Uterus (tissue), 3 donors: ENCODE measurements at regions not wholly inside any gene's neighbourhood (a gene's known extent, or its start where the extent isn't known, plus 50 kb on each side); places are given as distances from the start of the nearest gene placed in this dataset.

Source experiments
- DNase-seq, 2 donors: peaks; one replicate each; pipeline ENCODE4 v3.0.0-alpha.2; 2019 to 2020
- H3K27ac ChIP-seq, 2 donors: fragments of 200-600 bp; sonication (generic); 1 replicate in 1 of 2; 2 replicates in 1 of 2; pipeline ENCODE4 v1.5.1; 2016 to 2018
- H3K27me3 ChIP-seq, 2 donors: fragments of 200-600 bp; sonication (generic); one replicate each; pipeline ENCODE4 v1.5.1; 2018 to 2019; ENCODE audit warnings: control low read depth in 1 of 2
- H3K36me3 ChIP-seq, 2 donors: fragments of 200-600 bp; sonication (generic); one replicate each; pipeline ENCODE4 v1.5.1; 2019; ENCODE audit warnings: control low read depth in 1 of 2
- H3K4me1 ChIP-seq, 2 donors: fragments of 200-600 bp; sonication (generic); one replicate each; pipeline ENCODE4 v1.5.1; 2018 to 2019; ENCODE audit warnings: control low read depth in 1 of 2
- H3K4me3 ChIP-seq, 2 donors: fragments of 200-600 bp; sonication (generic); 1 replicate in 1 of 2; 2 replicates in 1 of 2; pipeline ENCODE4 v1.5.1; 2018 to 2019; ENCODE audit warnings: mild to moderate bottlenecking in 1 of 2
- H3K9me3 ChIP-seq, 2 donors: fragments of 200-600 bp; sonication (generic); one replicate each; pipeline ENCODE4 v1.5.1; 2019; ENCODE audit warnings: control low read depth in 1 of 2
- CTCF ChIP-seq, 4 experiments: fragments of 200-600 bp in 2 of 4; fragments of 450-650 bp in 2 of 4; sonication (generic) in 2 of 4; IDR thresholded peaks; one replicate each; pipeline ENCODE4 v1.5.1; 2016 to 2019; ENCODE audit warnings: antibody characterized with exemption in 4 of 4, mild to moderate bottlenecking in 2 of 4, moderate library complexity in 1 of 4
- POLR2A ChIP-seq, 2 donors: fragments of 450-650 bp; IDR thresholded peaks; one replicate each; pipeline ENCODE4 v1.6.1; 2016; ENCODE audit warnings: antibody characterized with exemption in 2 of 2, mild to moderate bottlenecking in 1 of 2, moderate library complexity in 1 of 2
- intact Hi-C: fragments of 100-400 bp; cut with DNase I; formaldehyde crosslinking; loops from one replicate; pipeline ENCODE4 v1.15.1; 2023; ENCODE audit warnings: low total_unique reads
- donor health status: DM: yes; HTN: yes; CAD: no.

- no peak for DNase-seq
- intact Hi-C loops: no loop called here
- TF ChIP-seq POLR2A (IDR thresholded peaks at IDR 0.05): no peak
- TF ChIP-seq CTCF (IDR thresholded peaks at IDR 0.05): no peak
Measured at GRCh38 chr4:33711826-33712225, 2532.5 kb downstream of the ARAP2 start.

GRCh38 chr4:33714971-33715370, 2529.3 kb downstream of the ARAP2 start:
- no peaks in the 10 kb centered on the region for H3K36me3 ChIP-seq
- TF ChIP-seq POLR2A (IDR thresholded peaks at IDR 0.05): no peak

More at GRCh38 chr4:33711826-33712225, 2532.5 kb downstream of the ARAP2 start:
- no peak overlapping the region for H3K4me3 ChIP-seq
- no peaks in the 10 kb centered on the region for H3K4me1 ChIP-seq
- H3K9me3 ChIP-seq: no peaks in the 10 kb centered on the region
- H3K27ac ChIP-seq: no peak overlapping the region
- H3K36me3 ChIP-seq: no peaks in the 10 kb centered on the region
- H3K27me3 ChIP-seq: no peaks in the 10 kb centered on the region

GRCh38 chr4:33715841-33716395, 2528.4 kb downstream of the ARAP2 start:
- intact Hi-C loops: no loop called here
- Histone ChIP-seq H3K36me3 (no peaks in the 10 kb centered on the region), H3K4me1 (no peaks in the 10 kb centered on the region), H3K9me3 (no peaks in the 10 kb centered on the region), H3K27ac (no peak overlapping the region), H3K4me3 (no peak overlapping the region), H3K27me3 (no peaks in the 10 kb centered on the region)
- DNase-seq: no peak
- TF ChIP-seq POLR2A (IDR thresholded peaks at IDR 0.05): no peak
- no peak for TF ChIP-seq CTCF (IDR thresholded peaks at IDR 0.05)

More at GRCh38 chr4:33714971-33715370, 2529.3 kb downstream of the ARAP2 start:
- H3K4me1 ChIP-seq: no peaks in the 10 kb centered on the region
- H3K27me3 ChIP-seq: no peaks in the 10 kb centered on the region
- intact Hi-C loops: no loop called here
- DNase-seq: no peak
- no peaks in the 10 kb centered on the region for H3K9me3 ChIP-seq
- H3K4me3 ChIP-seq: no peak overlapping the region
- H3K27ac ChIP-seq: no peak overlapping the region

- no peak for DNase-seq
- Histone ChIP-seq H3K27ac (no peak overlapping the region), H3K36me3 (no peaks in the 10 kb centered on the region), H3K9me3 (no peaks in the 10 kb centered on the region), H3K4me3 (no peak overlapping the region), H3K4me1 (no peaks in the 10 kb centered on the region), H3K27me3 (no peaks in the 10 kb centered on the region)
- intact Hi-C loops: no loop called here
- TF ChIP-seq POLR2A (IDR thresholded peaks at IDR 0.05) (no peak), CTCF (IDR thresholded peaks at IDR 0.05) (no peak)
Measured at GRCh38 chr4:33722254-33722653, 2522.1 kb downstream of the ARAP2 start.

GRCh38 chr4:33722800-33723516, 2521.4 kb downstream of the ARAP2 start:
- intact Hi-C loops: no loop called here
- Histone ChIP-seq H3K4me1 (no peaks in the 10 kb centered on the region), H3K4me3 (no peak overlapping the region), H3K27me3 (no peaks in the 10 kb centered on the region), H3K9me3 (no peaks in the 10 kb centered on the region), H3K36me3 (no peaks in the 10 kb centered on the region), H3K27ac (no peak overlapping the region)
- TF ChIP-seq CTCF (IDR thresholded peaks at IDR 0.05): no peak
- no peak for TF ChIP-seq POLR2A (IDR thresholded peaks at IDR 0.05)
- no peak for DNase-seq
